ENCODE measurements at regions not wholly inside any gene's neighbourhood (a gene's known extent, or its start where the extent isn't known, plus 50 kb on each side); places are given as distances from the start of the nearest gene placed in this dataset.

DNA sequence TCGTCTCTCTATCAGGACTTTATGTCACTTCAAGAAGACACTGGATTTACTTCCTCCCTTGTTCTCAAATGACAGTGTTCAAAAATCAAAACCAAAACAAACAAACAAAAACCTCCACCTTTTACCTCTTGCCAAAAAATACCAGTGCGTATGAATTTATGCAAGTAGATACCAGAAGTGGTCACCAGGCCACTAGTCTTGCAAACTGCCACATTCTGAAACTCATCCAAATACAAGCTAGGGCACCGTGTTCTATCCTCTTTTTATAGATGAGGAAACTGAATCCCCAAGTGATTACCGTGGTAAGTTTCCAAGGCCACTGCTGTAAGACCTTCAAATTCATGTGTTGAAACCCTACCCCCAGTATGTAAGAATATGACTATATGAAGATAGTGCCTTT is 343.9 kb upstream of the KITLG start:
- TF ChIP-seq, protein P1, sequence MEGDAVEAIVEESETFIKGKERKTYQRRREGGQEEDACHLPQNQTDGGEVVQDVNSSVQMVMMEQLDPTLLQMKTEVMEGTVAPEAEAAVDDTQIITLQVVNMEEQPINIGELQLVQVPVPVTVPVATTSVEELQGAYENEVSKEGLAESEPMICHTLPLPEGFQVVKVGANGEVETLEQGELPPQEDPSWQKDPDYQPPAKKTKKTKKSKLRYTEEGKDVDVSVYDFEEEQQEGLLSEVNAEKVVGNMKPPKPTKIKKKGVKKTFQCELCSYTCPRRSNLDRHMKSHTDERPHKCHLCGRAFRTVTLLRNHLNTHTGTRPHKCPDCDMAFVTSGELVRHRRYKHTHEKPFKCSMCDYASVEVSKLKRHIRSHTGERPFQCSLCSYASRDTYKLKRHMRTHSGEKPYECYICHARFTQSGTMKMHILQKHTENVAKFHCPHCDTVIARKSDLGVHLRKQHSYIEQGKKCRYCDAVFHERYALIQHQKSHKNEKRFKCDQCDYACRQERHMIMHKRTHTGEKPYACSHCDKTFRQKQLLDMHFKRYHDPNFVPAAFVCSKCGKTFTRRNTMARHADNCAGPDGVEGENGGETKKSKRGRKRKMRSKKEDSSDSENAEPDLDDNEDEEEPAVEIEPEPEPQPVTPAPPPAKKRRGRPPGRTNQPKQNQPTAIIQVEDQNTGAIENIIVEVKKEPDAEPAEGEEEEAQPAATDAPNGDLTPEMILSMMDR (IDR thresholded peaks at IDR 0.05; ENCODE audit: extremely low read depth, missing control alignments) = no peak

DNA sequence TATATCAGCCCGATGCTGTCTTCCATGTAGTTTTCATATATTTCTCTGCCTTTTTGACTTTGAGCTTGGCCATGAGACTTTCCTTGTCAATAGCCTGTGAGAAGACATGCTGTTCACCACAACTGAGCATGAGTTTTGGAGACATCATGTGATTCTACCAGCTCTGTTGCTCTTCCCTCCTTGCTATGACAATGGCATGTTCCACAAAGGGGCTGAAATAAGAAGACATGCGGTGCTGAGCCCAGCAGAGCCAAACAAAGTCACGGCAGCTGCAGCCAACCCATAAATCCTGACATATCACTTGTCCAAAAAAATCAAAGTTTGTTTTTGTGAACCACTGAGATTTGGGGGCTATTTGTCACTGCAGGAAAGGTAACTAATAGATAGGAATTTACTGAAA is 343.4 kb upstream of the KITLG start:
- TF ChIP-seq, protein P1 (IDR thresholded peaks at IDR 0.05; ENCODE audit: extremely low read depth, missing control alignments) = no peak
- no peak for DNase-seq (ENCODE audit: low spot score)

More for the DNA sequence above, 343.9 kb upstream of the KITLG start:
- no peak for DNase-seq (ENCODE audit: low spot score)

DNA sequence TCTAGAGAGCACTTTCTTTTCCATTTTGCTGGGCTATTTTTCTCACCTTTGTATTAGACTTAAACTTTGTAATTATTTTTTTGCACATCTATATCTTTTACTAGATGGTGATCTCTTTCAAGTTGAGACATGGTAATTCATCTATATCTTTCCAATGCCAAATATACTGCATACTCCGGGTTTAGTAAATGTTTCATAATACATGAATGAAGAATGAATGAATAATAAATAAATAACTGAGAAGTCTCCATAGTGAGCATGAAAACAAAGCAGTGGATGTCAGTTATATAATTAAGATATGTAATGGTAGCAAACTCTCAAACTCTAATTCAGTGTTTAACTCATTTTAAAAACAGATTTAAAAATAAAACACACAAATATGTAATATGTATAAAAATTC is 342.5 kb upstream of the KITLG start:
- no peak for DNase-seq (ENCODE audit: low spot score)
- TF ChIP-seq, protein P1 (IDR thresholded peaks at IDR 0.05; ENCODE audit: extremely low read depth, missing control alignments) = no peak

DNA sequence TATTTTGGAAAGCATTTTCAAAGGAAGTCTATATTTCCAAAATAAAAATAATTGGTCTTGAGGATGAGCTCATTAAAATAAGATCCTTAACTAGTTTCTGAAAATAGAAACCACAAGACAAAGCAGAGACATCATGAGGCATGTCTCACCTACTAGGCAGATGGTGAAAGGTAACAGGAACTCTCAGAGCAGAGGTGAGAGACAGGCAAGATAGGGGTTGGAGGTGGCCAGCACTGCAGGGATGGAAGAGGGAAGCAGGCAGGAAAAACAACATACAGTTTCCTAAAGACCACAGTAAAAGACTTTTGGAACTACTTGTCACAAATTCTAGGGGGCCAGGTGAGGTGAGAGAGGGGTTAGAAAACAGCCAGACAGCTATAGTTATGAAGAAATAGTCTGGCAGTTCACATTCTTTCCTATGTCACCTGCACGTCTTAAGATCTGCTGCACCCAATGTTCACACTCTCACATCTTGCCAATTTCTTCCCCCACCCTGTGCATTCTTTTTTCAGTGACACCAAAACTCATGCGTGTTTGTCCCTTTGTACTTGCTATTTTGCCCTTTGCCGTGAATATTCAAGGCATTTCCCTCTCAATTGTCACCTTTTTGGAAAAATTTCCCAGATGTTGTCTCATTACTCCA is 341.7 kb upstream of the KITLG start:
- no peak for DNase-seq (ENCODE audit: low spot score)
- TF ChIP-seq, protein P1 (IDR thresholded peaks at IDR 0.05; ENCODE audit: extremely low read depth, missing control alignments) = no peak

DNA sequence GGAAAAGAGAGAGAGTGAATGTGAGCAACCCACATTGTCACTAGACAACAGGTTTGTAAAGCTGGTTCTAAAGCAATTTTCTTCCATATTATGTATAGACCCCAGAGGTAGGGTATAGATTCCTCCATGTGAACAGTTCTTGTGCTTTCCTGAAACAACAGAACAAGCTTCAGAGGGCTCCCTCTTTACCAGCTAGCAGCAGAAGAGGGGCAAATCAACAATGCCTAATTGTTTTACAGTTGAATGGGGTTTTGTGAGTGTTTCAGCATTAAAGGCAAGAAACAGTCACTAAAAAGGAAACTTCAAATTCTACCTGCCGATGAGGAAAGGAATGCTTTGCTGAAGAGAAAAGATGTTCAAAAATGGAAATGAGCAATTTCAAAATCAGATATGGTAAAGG is 341.2 kb upstream of the KITLG start:
- TF ChIP-seq, protein P1 (IDR thresholded peaks at IDR 0.05; ENCODE audit: extremely low read depth, missing control alignments) = no peak
- DNase-seq (ENCODE audit: low spot score) = no peak

DNA sequence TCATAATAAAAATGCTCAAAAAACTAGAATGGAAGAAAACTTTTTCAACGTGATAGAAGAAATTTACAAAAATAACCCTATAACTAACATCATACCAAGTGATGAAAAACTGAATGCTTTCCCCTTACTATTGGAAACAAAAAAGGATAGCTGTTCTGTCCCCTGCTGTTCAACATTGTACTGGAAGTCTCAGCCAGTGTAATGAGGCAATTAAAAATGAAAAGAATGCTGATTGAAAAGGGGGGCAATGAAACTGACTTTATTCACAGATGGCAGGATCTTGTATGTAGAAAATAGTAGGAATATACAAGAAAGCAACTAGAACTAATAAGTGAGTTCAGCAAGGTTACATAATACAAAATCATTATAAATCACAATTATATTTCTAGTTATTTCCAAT is 337.9 kb upstream of the KITLG start:
- TF ChIP-seq, protein P1 (IDR thresholded peaks at IDR 0.05; ENCODE audit: extremely low read depth, missing control alignments) = no peak
- no peak for DNase-seq (ENCODE audit: low spot score)

DNA sequence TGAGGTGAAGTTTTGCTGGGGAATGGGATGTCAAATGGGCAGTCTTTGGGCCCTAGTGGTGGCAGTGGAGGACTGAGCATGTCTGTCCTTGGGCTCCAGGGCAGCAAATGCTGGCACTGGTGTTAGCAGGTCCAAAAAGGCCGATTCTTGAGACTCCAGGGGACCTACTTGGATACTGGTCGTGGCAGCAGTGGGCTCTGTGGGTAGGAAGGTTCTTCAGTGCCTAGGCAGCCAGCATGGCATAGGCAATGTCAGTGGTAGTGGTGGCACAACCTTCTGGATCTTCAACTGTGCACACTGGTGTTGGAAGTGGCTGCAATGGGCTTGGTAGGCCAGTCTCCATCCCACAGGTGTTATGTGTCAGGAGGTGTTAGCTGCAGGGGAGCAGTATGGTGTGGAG is 334.7 kb upstream of the KITLG start:
- TF ChIP-seq, protein P1 (IDR thresholded peaks at IDR 0.05; ENCODE audit: extremely low read depth, missing control alignments) = no peak
- no peak for DNase-seq (ENCODE audit: low spot score)

All from GM20000 (cell line).